A673 (cell line): ENCODE measurements at regions not wholly inside any gene's neighbourhood (a gene's known extent, or its start where the extent isn't known, plus 50 kb on each side); places are given as distances from the start of the nearest gene placed in this dataset.

ENCODE experiments used
- BruUV-seq: library from RNA; stranded (reverse); fragments of 400-500 nt; replicated peaks from 2 replicates; lab custom pipeline; 2021; lab: Mats Ljungman, UMichigan
- CTCF ChIA-PET: fragments of 300-600 bp; sonication (Branson Sonifier 250); formaldehyde crosslinking; loops from one replicate; lab custom pipeline; 2022; ENCODE audit warnings: antibody characterized with exemption; lab: Charles Lee
- POLR2A ChIA-PET: fragments of 300-600 bp; sonication (Branson Sonifier 250); formaldehyde crosslinking; loops from one replicate; lab custom pipeline; 2022; ENCODE audit warnings: antibody characterized with exemption; ENCODE audit not compliant: low non-redundant PET; lab: Charles Lee
- DNase-seq: peaks from one replicate; pipeline ENCODE4 v3.0.0-alpha.2; 2015; ENCODE audit warnings: low spot score
- H3K27ac ChIP-seq: fragments of 200-600 bp; sonication (generic); 2 replicates; pipeline ENCODE4 v1.5.1; 2016; ENCODE audit warnings: mixed run types, low read depth, mild to moderate bottlenecking, mixed read lengths, antibody characterized with exemption, low read length; ENCODE audit not compliant: poor library complexity, severe bottlenecking
- H3K27me3 ChIP-seq: fragments of 200-600 bp; sonication (generic); replicated peaks from 2 replicates; pipeline ENCODE4 v1.6.1; 2017; ENCODE audit warnings: mixed run types, low read depth, mild to moderate bottlenecking, mixed read lengths, antibody characterized with exemption, low read length; ENCODE audit not compliant: insufficient read depth, poor library complexity
- H3K36me3 ChIP-seq: fragments of 200-600 bp; sonication (generic); 2 replicates; pipeline ENCODE4 v1.6.1; 2016; ENCODE audit warnings: mixed run types, mild to moderate bottlenecking, mixed read lengths, antibody characterized with exemption, low read length; ENCODE audit not compliant: insufficient read depth, poor library complexity, severe bottlenecking
- H3K4me1 ChIP-seq: fragments of 200-600 bp; sonication (generic); 2 replicates; pipeline ENCODE4 v1.6.1; 2017; ENCODE audit warnings: mixed run types, mild to moderate bottlenecking, mixed read lengths, antibody characterized with exemption, low read length; ENCODE audit not compliant: insufficient read depth, poor library complexity, severe bottlenecking
- H3K4me3 ChIP-seq: fragments of 200-600 bp; sonication (generic); 2 replicates; pipeline ENCODE4 v1.5.1; 2016; ENCODE audit warnings: low read depth, mixed run types, mild to moderate bottlenecking, mixed read lengths, low read length; ENCODE audit not compliant: poor library complexity, severe bottlenecking
- H3K9me3 ChIP-seq: fragments of 200-600 bp; sonication (generic); 2 replicates; pipeline ENCODE4 v1.6.1; 2016; ENCODE audit warnings: mixed run types, low read depth, mild to moderate bottlenecking, mixed read lengths, antibody characterized with exemption, low read length; ENCODE audit not compliant: poor library complexity, severe bottlenecking
- CTCF ChIP-seq: fragments of 300-800, 200-600 bp; sonication (generic); conservative IDR thresholded peaks from 2 replicates; pipeline ENCODE4 v1.5.1; 2017; ENCODE audit warnings: low read depth, mild to moderate bottlenecking, antibody characterized with exemption, low read length, moderate library complexity, mixed read lengths
- EZH2 ChIP-seq: fragments of 200-600 bp; sonication (generic); IDR thresholded peaks from 2 replicates; pipeline ENCODE4 v1.6.1; 2017; ENCODE audit warnings: borderline replicate concordance, low read depth, mild to moderate bottlenecking, mixed read lengths, antibody characterized with exemption, low read length; ENCODE audit not compliant: poor library complexity, severe bottlenecking
- intact Hi-C: fragments of 100-400 bp; cut with micrococcal nuclease; formaldehyde crosslinking; loops from one replicate; pipeline ENCODE4 v1.10.0; 2022; ENCODE audit not compliant: unreplicated experiment

GRCh38 chr10:3016016-3016415 lies 51.3 kb upstream of the PFKP start:
- H3K27me3 ChIP-seq: peaks cover 69% of the 10 kb centered on the region
- intact Hi-C loops: no loop called here
- H3K36me3 ChIP-seq: no peaks in the 10 kb centered on the region
- ChIA-PET CTCF (no interaction called here), POLR2A (no interaction called here)
- no TSS peak for BruUV-seq
- DNase-seq: no peak
- no peak for TF ChIP-seq EZH2
- H3K27ac ChIP-seq: no peak overlapping the region
- no peaks in the 10 kb centered on the region for H3K4me1 ChIP-seq
- no peak overlapping the region for H3K4me3 ChIP-seq
- H3K9me3 ChIP-seq: no peaks in the 10 kb centered on the region

- Histone ChIP-seq H3K27ac (no peak overlapping the region), H3K27me3 (peaks cover 68% of the 10 kb centered on the region), H3K4me3 (no peak overlapping the region), H3K4me1 (no peaks in the 10 kb centered on the region), H3K9me3 (no peaks in the 10 kb centered on the region), H3K36me3 (no peaks in the 10 kb centered on the region)
- no TSS peak for BruUV-seq
- CTCF ChIA-PET: no interaction called here
- DNase-seq: no peak
- TF ChIP-seq EZH2 (no peak), CTCF (no peak)
- POLR2A ChIA-PET: no interaction called here
- intact Hi-C loops: no loop called here
Observed at GRCh38 chr10:3014968-3015367, 52.4 kb upstream of the PFKP start.

DNA sequence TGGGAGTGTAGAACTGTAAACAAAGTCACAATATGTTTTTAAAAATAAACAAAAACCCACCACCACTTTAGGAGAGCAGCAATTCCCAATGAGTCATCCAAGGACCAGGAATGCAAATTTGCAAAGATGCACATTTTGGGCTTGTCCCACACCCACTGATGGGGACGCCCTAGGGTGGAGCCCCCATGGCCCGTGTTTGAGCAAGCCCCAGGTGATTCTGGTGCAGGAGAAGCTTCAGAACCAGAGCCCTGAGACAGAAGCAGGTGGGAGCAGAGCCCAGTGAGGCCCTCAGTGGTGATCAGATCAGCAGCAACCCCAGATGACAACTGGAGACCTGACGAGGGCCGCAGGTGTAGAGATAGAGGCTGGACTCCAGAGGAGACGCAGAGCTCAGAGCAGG lies 55.1 kb upstream of the PFKP start:
- no peak overlapping the region for H3K27ac ChIP-seq

More for the DNA sequence above, 55.1 kb upstream of the PFKP start:
- DNase-seq: no peak
- Histone ChIP-seq H3K4me1 (no peaks in the 10 kb centered on the region), H3K9me3 (no peaks in the 10 kb centered on the region), H3K27me3 (peaks cover 73% of the 10 kb centered on the region), H3K4me3 (no peak overlapping the region), H3K36me3 (no peaks in the 10 kb centered on the region)
- ChIA-PET CTCF (no interaction called here), POLR2A (no interaction called here)
- TF ChIP-seq CTCF (no peak), EZH2 (no peak)
- BruUV-seq: no TSS peak
- intact Hi-C loops: no loop called here
